IMR-90 (cell line): ENCODE measurements at regions not wholly inside any gene's neighbourhood (a gene's known extent, or its start where the extent isn't known, plus 50 kb on each side); places are given as distances from the start of the nearest gene placed in this dataset.

Experiments
- ATAC-seq: fragments of 200-7000 bp; cut with Tn5 transposase; 2 replicates; pipeline ENCODE4 v1.9.1; 2020; ENCODE audit warnings: low read depth, mild to moderate bottlenecking, moderate library complexity
- BruUV-seq: library from RNA; stranded (reverse); fragments of 400-500 nt; replicated peaks from 2 replicates; lab custom pipeline; 2021; lab: Mats Ljungman, UMichigan
- CTCF ChIA-PET: fragments of 300-600 bp; formaldehyde crosslinking; extraction: SDS; loops from one replicate; lab custom pipeline; 2021; ENCODE audit warnings: antibody characterized with exemption; lab: Yijun Ruan, JAX
- POLR2A ChIA-PET: fragments of 300-600 bp; sonication (Branson Sonifier 250); formaldehyde crosslinking; loops from one replicate; lab custom pipeline; 2022; ENCODE audit warnings: antibody characterized with exemption; ENCODE audit not compliant: unreplicated experiment; lab: Charles Lee
- DNase-seq: peaks from one replicate; pipeline ENCODE4 v3.0.0; 2013
- H2AFZ ChIP-seq: replicated peaks from 2 replicates; pipeline ENCODE3; 2013; ENCODE audit warnings: low read length, mild to moderate bottlenecking; ENCODE audit not compliant: poor library complexity
- H2AK5ac ChIP-seq: 2 replicates; pipeline ENCODE4 v1.6.1; 2013; ENCODE audit warnings: low read depth, low read length, inconsistent platforms
- H2AK9ac ChIP-seq: replicated peaks from 2 replicates; pipeline ENCODE3; 2013; ENCODE audit warnings: mild to moderate bottlenecking, low read depth, low read length, moderate library complexity; ENCODE audit not compliant: poor library complexity
- H2BK120ac ChIP-seq: 2 replicates; pipeline ENCODE4 v1.6.1; 2013; ENCODE audit warnings: low read depth, low read length, inconsistent platforms
- H2BK15ac ChIP-seq: 3 replicates; pipeline ENCODE4 v1.6.1; 2013; ENCODE audit warnings: low read depth, low read length, inconsistent platforms
- H2BK20ac ChIP-seq: 2 replicates; pipeline ENCODE4 v1.6.1; 2013; ENCODE audit warnings: low read depth, mild to moderate bottlenecking, inconsistent platforms, low read length, moderate library complexity
- H2BK5ac ChIP-seq: 2 replicates; pipeline ENCODE4 v1.6.1; 2013; ENCODE audit warnings: mild to moderate bottlenecking, low read depth, low read length, inconsistent platforms; ENCODE audit not compliant: poor library complexity, severe bottlenecking
- H3K14ac ChIP-seq: replicated peaks from 2 replicates; pipeline ENCODE4 v1.6.1; 2013; ENCODE audit warnings: low read depth, low read length, inconsistent platforms
- H3K18ac ChIP-seq: 2 replicates; pipeline ENCODE4 v1.6.1; 2013; ENCODE audit warnings: low read depth, low read length, control low read depth
- H3K23ac ChIP-seq: 2 replicates; pipeline ENCODE4 v1.6.1; 2013; ENCODE audit warnings: low read depth, low read length, inconsistent platforms
- H3K27ac ChIP-seq: 2 replicates; pipeline ENCODE4 v1.5.1; 2013; ENCODE audit warnings: mild to moderate bottlenecking, control low read depth, low read length; ENCODE audit not compliant: insufficient read depth
- H3K27me3 ChIP-seq: 2 replicates; pipeline ENCODE4 v1.6.1; 2013; ENCODE audit warnings: low read length; ENCODE audit not compliant: control insufficient read depth, insufficient read depth
- H3K36me3 ChIP-seq: 2 replicates; pipeline ENCODE4 v1.6.1; 2013; ENCODE audit warnings: low read length, mixed read lengths; ENCODE audit not compliant: control insufficient read depth, insufficient read depth
- H3K4ac ChIP-seq: 2 replicates; pipeline ENCODE4 v1.6.1; 2013; ENCODE audit warnings: low read depth, low read length, inconsistent platforms
- H3K4me1 ChIP-seq: 2 replicates; pipeline ENCODE4 v1.6.1; 2013; ENCODE audit warnings: low read length, mixed read lengths; ENCODE audit not compliant: control insufficient read depth, insufficient read depth
- H3K4me2 ChIP-seq: 2 replicates; pipeline ENCODE4 v1.6.1; 2013; ENCODE audit warnings: low read depth, mild to moderate bottlenecking, control low read depth, low read length, moderate library complexity
- H3K4me3 ChIP-seq: 2 replicates; pipeline ENCODE4 v1.5.1; 2013; ENCODE audit warnings: low read depth, mild to moderate bottlenecking, control low read depth, low read length, moderate library complexity; ENCODE audit not compliant: insufficient read depth
- H3K56ac ChIP-seq: 2 replicates; pipeline ENCODE4 v1.6.1; 2013; ENCODE audit warnings: low read length, inconsistent platforms; ENCODE audit not compliant: insufficient read depth; ENCODE audit errors: extremely low read depth
- H3K79me1 ChIP-seq, 2 experiments: 2 replicates each; pipeline ENCODE4 v1.6.1; 2013; ENCODE audit warnings: low read length in 2 of 2, inconsistent platforms in 1 of 2, low read depth in 1 of 2
- H3K9ac ChIP-seq: 2 replicates; pipeline ENCODE4 v1.6.1; 2013; ENCODE audit warnings: low read depth, low read length, control low read depth
- H3K9me1 ChIP-seq: 2 replicates; pipeline ENCODE4 v1.6.1; 2013; ENCODE audit warnings: low read length, inconsistent platforms; ENCODE audit not compliant: insufficient read depth
- H3K9me3 ChIP-seq: 2 replicates; pipeline ENCODE4 v1.6.1; 2013; ENCODE audit warnings: low read length; ENCODE audit not compliant: control insufficient read depth, insufficient read depth
- H4K20me1 ChIP-seq: 2 replicates; pipeline ENCODE4 v1.6.1; 2013; ENCODE audit warnings: low read length, inconsistent platforms; ENCODE audit not compliant: insufficient read depth
- H4K5ac ChIP-seq: 2 replicates; pipeline ENCODE4 v1.6.1; 2013; ENCODE audit warnings: mild to moderate bottlenecking, low read depth, low read length, control low read depth
- H4K8ac ChIP-seq, 2 experiments: 2 replicates each; pipeline ENCODE4 v1.6.1; 2013; ENCODE audit warnings: low read depth in 2 of 2, low read length in 2 of 2, control low read depth in 1 of 2, inconsistent platforms in 1 of 2
- H4K91ac ChIP-seq: 2 replicates; pipeline ENCODE4 v1.6.1; 2013; ENCODE audit warnings: low read depth, low read length, inconsistent platforms; ENCODE audit not compliant: insufficient read depth
- FOS ChIP-seq: fragments of 150-350 bp; IDR thresholded peaks from 2 replicates; pipeline ENCODE4 v1.6.1; 2016; ENCODE audit warnings: low read depth, low read length
- MXI1 ChIP-seq: IDR thresholded peaks from 2 replicates; pipeline ENCODE4 v1.6.1; 2012; ENCODE audit warnings: low read depth, mild to moderate bottlenecking, low read length, moderate library complexity, borderline replicate concordance
- POLR2A ChIP-seq: IDR thresholded peaks from 2 replicates; pipeline ENCODE4 v1.6.1; 2012; ENCODE audit warnings: mild to moderate bottlenecking, low read depth, low read length
- SMC3 ChIP-seq: fragments of 150-350 bp; IDR thresholded peaks from 2 replicates; pipeline ENCODE4 v1.6.1; 2016; ENCODE audit warnings: low read depth, mild to moderate bottlenecking, antibody characterized with exemption, low read length, moderate library complexity
- WGBS, 2 experiments: methylation state at CpG; one replicate each; pipeline versions ENCODE4 v1.1.5 to v1.1.7; 2013; ENCODE audit warnings: missing lambda C conversion rate in 2 of 2; ENCODE audit not compliant: insufficient read length in 1 of 2; ENCODE audit errors: extremely low coverage in 2 of 2; 5-methylcytosine and 5-hydroxymethylcytosine counted together
- dilution Hi-C: fragments of 300-500 bp; cut with HindIII; formaldehyde crosslinking; loops from one replicate; pipeline ENCODE4 v1.14.3; 2018; ENCODE audit warnings: low sequenced_read_pairs; ENCODE audit not compliant: unreplicated experiment
- in situ Hi-C: fragments of 300-500 bp; cut with MboI; formaldehyde crosslinking; loops from 3 replicates; pipeline ENCODE4 v1.14.3; 2019; ENCODE audit warnings: low sequenced_read_pairs, inconsistent platforms, mixed read lengths
- intact Hi-C: fragments of 100-400 bp; cut with micrococcal nuclease; formaldehyde crosslinking; loops from 2 replicates; pipeline ENCODE4 v1.10.0; 2022

DNA sequence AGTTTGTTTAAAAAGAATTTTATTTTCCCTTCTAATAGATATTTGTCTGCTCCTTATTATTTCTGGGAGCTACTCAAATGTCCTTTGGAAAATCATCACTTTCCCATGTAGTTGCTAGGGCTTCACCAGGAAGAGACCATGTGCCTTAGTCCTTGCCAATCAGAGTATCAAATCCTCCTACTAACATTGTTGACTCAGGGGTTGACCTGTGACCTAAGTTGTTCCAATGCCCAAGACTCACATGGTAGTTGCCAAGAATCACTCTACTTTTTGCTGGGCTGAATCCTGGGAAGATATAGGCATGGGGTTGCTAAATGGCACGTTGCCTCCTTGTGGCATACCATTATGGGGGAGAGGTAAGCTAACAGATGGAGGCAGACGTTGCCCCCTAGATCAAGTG is 58.2 kb upstream of the FOXD3 start:
- Histone ChIP-seq H2BK20ac (no peak overlapping the region), H4K20me1 (no peaks in the 10 kb centered on the region), H4K5ac (no peak overlapping the region), H3K4me1 (no peaks in the 10 kb centered on the region), H2AK9ac (no peak overlapping the region), H2BK15ac (no peak overlapping the region), H3K23ac (no peak overlapping the region), H3K56ac (no peak overlapping the region), H3K79me1 (no peaks in the 10 kb centered on the region), H3K27ac (no peak overlapping the region), H3K27me3 (no peaks in the 10 kb centered on the region), H4K8ac (no peak overlapping the region), H2BK120ac (no peak overlapping the region), H3K18ac (no peak overlapping the region), H2BK5ac (no peak overlapping the region), H3K4ac (no peak overlapping the region), H3K36me3 (no peaks in the 10 kb centered on the region), H3K9ac (no peak overlapping the region), H2AK5ac (no peak overlapping the region), H3K4me3 (no peak overlapping the region), H2AFZ (no peak overlapping the region), H3K4me2 (no peak overlapping the region), H3K9me1 (no peaks in the 10 kb centered on the region), H3K14ac (no peak overlapping the region), H3K9me3 (no peaks in the 10 kb centered on the region), H4K91ac (no peak overlapping the region)
- in situ Hi-C loops (no loop called here), dilution Hi-C loops (no loop called here), intact Hi-C loops (no loop called here)
- no TSS peak for BruUV-seq
- CTCF ChIA-PET: no interaction called here
- no peak for DNase-seq
- TF ChIP-seq SMC3 (no peak), POLR2A (no peak), FOS (no peak), MXI1 (no peak)
- no peak for ATAC-seq
- POLR2A ChIA-PET: no interaction called here
- no CpG with 5 or more reads among the region's 2 CpGs for WGBS, 2 experiments
